ENCODE measurements at regions not wholly inside any gene's neighbourhood (a gene's known extent, or its start where the extent isn't known, plus 50 kb on each side); places are given as distances from the start of the nearest gene placed in this dataset.
"Not testable (repeated sequence)": the region's sequence is repeated elsewhere in the genome, so short reads cannot be mapped to it uniquely, and the experiment has no call there.

DNA sequence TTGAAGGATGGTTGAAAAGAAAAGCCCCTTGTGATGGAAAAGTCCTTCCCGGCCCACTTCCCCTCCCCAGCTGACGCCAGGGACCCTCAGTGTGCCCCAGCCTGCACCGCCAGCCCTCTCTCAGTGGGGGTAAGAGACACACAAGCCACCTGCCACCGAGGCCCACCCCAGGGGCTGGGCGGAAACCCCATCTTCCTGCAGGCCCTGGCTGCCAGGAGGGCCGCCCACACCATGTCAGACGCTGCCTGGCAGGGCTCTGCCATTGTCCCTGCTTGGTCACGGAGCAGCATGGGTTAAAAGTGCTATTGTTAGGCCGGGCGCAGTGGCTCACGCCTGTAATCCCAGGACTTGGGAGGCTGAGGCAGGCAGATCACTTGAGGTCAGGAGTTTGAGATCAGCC lies 142.0 kb upstream of the ZNF469 start:
- not testable (repeated sequence) for DNase-seq (ENCODE audit: extremely low read depth in 1 of 2, low read depth in 1 of 2)

DNA sequence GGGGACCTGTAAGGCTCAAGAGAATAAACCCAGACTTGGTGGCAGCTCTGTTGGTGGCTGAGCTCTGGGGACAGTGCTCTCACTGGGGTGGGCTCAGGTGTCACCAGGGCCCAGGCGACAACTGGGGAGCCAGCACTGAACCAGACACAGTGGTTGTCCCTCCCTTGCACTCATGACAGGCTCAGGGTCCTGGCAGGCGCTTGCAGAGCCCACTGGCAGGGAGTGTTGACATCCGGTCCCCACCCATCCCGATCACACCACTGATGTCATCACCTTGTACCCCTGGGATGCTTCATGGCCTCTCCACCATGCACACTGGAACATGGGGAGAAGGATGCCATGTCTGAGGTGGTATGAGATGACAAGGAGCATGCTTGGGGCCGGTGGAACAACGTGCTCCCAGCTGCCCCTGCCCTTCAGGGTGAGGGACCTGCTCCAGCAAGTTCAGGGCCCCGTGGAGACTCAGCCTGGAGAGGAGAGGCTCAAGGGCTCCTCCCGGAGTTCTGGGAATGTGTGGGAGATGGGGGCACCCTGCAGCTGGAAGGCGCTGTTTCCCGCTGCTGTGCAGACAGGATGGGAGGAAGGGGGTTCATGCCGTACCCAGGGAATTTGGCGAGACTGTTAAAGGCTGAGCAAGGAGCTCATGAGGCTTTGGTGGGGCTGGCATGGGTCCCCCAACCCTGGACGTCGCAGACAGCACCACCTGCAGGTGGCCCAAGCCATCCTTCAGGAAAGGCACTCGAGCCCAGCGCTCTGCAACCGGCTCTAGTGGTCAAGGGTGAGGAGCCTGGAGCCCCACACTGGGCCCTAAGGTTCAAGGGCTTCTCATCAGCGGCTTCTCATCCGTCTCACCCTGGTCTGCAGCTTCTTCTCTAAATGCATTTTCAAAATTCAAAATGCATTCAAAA lies 141.1 kb upstream of the ZNF469 start:
- DNase-seq (ENCODE audit: extremely low read depth in 1 of 2, low read depth in 1 of 2), result not testable (repeated sequence)

DNA sequence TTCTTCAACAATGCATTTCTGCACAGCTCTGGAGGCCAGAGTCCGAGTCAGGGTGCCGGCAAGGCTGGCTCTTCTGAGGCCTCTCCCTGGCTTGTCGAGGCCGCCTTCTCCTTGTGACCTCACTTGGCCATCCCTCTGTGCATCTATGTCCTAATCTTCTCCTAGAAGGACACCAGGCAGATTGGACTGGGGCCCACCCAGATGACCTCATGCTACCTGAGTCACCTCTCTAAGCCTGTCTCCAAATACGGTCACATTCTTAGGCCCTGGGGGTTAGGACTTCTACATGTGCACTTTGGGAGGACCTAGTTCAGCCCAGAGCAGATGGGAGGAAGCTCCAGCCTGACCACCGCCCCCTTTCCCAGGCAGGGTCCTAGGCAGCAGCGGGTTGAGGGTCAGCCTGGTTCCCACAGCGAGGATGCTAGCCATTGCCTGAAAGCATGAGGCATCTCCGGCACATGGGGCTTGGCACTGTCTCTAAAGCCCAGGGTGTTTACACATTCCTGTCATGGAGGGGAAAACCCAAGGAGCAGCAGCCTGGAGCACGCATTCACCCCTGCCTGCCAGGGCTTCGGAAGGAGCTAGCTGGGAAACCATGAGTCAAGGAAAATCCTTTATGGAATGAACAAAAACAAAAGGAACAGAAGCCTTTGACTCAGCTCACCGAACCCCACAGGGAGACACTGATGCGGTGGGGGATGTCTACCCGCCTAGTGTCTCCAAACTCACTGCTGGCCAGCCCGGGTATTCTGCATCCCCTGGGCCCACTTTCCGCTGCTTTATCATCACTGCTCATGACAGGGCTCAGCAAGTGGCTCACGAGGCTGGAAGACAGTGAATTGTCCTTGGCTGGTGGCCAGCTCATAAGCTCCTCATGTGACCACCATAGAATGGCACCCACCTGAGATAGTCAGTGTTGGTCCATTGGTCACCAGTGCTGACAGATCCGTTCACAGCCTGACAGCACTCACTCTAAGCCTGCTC lies 140.2 kb upstream of the ZNF469 start:
- not testable (repeated sequence) for DNase-seq (ENCODE audit: extremely low read depth in 1 of 2, low read depth in 1 of 2)

DNA sequence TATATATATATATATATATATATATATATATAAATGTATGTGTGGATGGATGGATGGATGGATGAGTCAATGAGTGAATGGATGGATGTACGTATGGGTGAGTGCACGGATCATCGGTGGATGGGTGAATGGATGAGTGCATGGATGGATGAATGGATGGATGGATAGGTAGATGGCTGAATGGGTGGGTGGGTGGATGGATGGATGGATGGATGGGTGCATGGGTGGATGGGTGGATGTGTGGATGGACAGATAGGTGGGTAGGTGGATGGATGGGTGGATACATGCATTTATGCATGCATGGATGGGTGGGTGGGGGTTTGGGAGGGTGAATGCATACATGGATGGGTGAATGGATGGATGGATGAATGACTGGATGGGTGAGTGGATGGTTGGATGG lies 138.8 kb upstream of the ZNF469 start:
- DNase-seq (ENCODE audit: extremely low read depth in 1 of 2, low read depth in 1 of 2), result not testable (repeated sequence)

DNA sequence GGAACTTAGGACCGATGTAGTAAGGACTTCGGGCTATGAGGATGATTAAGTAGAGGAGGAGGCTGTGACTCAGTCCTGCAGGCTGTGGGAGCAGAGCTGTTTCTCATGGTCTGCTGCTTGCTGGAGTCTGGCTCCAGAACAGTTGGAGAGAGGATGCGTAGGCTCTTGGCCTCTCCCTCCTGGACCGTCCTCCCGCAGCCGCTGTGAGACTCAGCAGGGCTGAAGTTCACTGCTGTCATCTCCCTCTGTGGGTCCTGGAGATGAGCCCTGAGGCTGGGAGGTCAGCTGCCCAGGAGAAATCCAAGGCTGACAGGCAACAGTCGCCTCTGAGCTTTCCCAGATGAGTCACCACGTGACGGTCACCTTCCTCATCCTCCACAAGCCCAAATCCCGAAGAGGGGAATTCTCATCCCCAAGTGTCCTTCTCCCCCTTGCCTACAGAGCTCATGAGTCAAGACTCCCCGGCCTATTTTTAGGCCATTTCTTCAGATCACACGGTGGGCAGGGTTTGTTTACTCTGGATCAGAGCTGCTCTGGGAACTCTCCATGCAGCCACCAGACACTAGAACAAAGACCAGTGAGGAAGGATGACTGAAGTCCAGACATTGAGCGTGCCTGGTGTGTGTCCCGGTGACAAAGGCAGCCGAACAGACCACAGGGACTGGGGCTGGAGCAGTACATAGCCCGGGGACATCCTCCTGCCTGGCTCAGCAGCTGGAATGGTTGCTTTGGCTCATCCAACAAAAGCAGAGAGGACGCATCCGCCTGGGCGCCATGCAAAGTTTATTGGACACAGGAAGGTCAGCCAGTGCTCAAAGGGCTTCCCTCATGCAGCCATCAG lies 137.3 kb upstream of the ZNF469 start:
- not testable (repeated sequence) for DNase-seq (ENCODE audit: extremely low read depth in 1 of 2, low read depth in 1 of 2)

DNA sequence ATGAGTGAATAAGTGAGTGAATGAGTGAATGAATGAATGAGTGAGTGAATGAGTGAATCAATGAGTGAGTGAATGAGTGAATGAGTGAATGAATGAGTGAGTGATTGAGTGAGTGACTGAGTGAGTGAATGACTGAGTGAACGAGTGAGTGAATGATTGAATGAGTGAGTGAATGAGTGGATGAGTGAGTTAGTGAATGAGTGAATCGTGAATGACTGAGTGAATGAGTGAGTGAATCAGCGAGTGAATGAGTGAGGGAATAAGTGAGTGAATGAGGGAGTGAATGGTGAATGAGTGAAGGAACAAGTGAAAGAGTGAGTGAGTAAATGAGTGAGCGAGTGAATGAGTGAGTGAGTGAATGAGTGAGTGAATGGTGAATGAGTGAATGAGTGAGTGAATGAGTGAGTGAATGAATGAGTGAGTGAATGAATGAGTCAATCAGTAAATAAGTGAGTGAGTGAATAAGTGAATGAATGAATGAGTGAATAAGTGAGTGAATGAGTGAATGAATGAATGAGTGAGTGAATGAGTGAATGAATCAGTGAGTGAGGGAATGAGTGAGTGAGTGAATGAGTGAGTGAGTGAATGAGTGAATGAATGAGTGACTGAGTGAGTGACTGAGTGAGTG lies 135.7 kb upstream of the ZNF469 start:
- not testable (repeated sequence) for DNase-seq (ENCODE audit: extremely low read depth in 1 of 2, low read depth in 1 of 2)

DNA sequence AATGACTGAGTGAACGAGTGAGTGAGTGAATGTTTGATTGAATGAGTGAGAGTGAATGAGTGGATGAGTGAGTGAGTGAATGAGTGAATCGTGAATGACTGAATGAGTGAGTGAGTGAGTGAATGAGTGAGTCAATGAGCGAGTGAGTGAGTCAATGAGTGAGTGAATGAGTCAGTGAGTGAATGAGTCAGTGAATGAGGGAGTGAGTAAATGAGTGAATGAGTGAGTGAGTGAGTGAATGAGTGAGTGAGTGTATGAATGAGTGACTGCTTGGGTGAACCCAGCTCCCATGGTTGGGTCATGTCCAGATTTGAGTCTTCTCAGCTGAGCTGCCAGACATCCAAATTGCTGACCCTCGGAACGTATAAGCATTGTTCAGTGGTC lies 135.2 kb upstream of the ZNF469 start:
- DNase-seq (ENCODE audit: extremely low read depth in 1 of 2, low read depth in 1 of 2), result not testable (repeated sequence)

DNA sequence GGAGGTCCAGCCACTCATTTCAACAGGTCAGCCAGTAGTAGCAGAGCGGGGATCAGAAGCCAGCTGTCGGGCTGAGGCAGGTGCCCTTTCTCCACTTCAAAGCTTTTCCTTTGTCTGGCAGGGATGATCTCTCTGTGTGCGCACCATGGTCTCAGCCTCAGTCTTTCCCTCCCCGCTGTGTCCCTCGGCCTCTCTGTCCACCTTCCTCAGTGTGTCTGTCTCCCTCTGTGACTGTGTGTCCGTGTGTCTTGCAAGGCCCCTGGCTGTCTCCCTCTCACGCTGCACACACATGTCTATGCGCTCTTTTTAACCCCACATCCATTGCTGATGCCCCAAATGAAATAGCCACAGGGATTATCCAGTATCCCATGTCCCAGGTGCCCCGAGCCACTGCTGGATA lies 134.0 kb upstream of the ZNF469 start:
- not testable (repeated sequence) for DNase-seq (ENCODE audit: extremely low read depth in 1 of 2, low read depth in 1 of 2)

DNA sequence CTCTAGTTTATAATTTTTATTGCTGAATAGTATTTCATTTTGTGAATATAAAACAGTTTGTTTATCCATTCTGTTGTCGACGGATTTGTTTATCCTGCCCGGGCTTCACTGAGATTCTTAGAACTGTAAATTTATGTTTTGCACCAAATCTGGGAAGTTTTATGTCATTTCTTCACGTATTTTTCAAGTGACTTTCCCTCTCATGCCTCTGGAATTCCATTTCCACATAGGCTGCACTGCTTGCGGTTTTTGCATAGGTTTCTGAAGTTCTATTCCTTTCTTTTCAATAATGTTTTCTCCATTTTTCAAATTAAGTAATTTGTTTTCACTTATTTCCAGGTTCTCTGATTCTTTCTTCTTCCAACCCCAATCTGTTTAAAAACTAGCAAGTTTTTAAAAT lies 132.4 kb upstream of the ZNF469 start:
- DNase-seq (ENCODE audit: extremely low read depth in 1 of 2, low read depth in 1 of 2), result not testable (repeated sequence)

DNA sequence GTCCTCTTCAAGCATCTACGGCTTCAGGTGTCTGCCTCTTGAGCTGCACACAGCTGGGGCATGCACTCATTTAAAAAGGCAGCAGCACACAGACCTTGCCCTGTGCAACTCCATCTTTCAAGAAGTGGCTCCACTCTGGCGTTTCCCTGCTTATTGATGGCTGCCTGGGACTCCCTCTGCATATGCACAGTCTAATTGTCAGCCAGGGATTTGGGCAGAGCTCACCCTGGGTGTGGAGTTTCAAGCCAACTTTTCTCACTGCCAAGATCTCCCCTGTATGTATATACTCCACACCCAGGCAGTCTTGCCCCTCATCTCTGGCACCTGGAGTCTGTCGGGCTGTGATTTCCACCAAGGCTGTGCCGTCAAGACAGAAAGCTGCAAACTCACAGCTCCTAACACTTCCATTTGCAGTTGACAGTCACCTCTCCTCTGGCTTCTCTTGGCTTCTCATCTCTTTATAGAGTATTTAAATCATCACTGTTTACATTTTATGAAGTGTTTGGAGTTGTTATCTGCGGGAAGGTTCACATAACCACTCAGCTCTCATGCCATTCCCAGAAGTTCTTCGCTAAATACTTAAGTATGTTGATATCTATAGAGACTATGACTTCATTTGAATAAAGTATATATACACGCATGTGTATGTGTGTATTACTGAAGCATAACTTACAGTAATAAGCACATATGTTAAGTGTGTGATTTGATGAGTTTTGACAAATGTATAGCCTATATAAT lies 130.5 kb upstream of the ZNF469 start:
- DNase-seq (ENCODE audit: extremely low read depth in 1 of 2, low read depth in 1 of 2), result not testable (repeated sequence)

DNA sequence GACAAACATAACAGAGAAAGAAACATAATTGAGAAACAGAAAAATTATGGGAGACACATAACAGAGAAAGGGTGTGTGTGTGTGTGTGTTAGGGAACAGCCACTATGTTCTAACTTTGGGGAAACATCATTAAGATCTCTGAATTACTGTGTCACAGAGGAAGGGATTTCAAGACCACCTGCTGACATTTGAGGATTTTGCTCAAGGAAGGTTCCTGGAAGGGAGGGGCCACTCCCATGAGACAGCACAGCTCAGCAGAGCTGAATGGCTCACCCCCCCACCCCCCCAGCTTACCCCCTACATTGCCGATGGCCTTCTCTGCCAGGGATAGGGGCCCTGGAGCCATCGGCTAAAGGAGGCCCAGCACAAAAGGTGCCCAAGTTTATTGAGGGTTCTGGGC lies 124.6 kb upstream of the ZNF469 start:
- DNase-seq (ENCODE audit: extremely low read depth in 1 of 2, low read depth in 1 of 2), result not testable (repeated sequence)

DNA sequence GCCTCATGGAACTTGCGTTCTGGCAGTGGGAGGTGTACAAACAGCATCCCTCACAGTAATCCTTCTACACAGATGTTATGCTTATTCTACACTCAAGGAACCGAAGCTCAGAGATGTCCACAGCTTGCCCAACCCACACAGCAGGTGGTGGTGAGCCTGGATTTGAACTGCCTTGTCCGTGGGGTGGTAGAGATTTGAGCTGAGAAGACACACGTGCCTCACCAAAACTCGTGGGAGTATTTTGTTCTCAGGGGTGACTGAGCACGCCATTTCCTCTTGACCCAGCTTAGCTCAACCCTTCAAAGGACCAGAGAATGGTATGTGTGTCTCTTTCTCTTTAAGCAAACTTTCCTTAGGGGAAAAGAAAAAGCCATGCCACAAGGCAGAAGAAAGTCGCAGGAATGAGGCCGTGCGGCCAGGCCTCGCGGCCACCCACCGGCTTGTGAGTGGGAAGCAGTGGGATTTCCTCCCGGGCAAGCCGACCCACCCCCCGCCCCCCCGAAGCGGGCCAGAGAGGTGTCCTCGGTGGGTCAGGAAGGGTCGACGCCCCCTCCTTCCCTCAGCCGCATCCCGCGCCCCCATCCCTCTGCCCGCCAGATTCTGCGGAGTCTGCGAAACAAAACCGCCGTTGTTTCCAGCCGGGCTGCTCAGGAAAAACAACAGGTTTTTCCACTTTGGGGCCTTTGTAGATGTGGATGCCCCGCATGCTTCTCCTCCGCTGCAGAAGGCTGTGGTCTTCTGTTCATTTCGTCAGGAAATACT lies 123.8 kb upstream of the ZNF469 start:
- not testable (repeated sequence) for DNase-seq (ENCODE audit: extremely low read depth in 1 of 2, low read depth in 1 of 2)

DNA sequence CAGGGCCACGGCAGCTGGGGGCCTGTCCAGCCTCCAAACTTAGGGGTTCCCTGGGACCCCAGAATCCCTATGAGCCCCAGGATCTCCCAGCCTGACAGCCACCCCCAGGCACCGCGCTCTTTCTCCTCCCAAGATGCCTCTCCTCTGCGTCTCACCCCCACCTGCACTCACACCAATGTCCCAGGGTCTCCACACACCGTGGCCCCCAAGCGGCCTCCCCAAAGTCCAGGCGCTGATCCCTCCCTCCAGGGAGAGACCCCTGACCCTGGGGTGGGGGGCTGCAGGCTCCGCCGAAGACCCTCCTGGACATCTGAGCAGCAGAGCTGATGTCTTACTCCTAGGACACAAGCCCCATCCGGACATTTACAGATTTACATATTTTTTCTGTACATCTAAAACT lies 123.2 kb upstream of the ZNF469 start:
- not testable (repeated sequence) for DNase-seq (ENCODE audit: extremely low read depth in 1 of 2, low read depth in 1 of 2)

DNA sequence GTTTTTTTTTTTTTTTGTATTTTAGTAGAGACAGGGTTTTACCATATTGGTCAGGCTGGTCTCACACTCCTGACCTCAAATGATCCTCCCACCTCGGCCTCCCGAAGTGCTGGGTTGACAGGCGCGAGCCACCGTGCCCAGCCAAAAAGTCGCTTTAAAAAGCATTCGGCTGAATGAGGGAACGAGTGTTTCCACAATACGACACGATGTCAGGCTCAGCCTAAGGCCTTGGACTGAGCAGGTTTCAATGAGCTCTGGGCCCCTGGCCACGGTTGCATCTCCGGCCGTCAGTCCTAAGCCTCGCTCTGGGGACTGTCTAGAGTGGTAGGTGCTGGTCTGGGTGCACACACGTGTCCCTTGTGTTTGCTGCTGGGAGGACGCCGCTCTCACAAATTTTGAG lies 122.6 kb upstream of the ZNF469 start:
- DNase-seq (ENCODE audit: extremely low read depth in 1 of 2, low read depth in 1 of 2), result not testable (repeated sequence)

DNA sequence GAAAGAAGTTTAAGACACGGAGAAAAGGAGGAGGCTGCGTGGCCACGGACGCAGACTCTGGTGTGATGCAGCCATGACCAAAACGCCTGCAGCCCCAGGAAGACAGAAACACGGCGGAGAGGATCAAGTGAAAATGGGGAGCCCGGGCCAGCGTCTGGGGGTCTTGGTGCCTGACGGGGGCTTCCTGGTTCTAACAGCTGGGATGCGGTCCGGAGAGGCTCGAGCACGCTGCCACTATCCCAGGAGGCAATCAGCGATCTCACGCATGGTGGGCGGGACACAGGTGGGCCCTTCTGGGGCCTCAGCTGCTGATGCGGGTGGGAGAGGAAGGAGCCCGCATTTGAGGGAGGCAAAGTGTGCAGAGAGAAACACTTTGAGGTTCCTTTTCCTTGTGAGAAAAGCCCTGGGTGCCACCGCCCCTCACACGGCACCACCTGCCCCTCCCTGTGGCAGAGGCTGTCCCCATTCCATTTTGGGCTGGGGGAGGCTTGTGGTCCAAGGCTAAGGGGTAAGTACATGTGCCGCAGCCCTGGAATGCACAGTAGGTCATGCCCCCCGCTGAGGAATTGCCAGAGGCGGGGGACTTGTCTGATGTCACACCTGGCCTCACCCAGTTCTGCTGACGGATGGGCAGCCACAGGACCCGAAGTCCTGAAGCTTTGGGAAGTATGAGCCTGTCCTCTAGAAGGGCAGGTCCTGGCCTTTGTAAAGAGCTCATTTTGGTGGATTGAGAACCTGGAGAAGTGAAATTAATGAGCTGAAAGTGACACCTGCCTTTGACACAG lies 121.7 kb upstream of the ZNF469 start:
- DNase-seq (ENCODE audit: extremely low read depth in 1 of 2, low read depth in 1 of 2), result not testable (repeated sequence)

DNA sequence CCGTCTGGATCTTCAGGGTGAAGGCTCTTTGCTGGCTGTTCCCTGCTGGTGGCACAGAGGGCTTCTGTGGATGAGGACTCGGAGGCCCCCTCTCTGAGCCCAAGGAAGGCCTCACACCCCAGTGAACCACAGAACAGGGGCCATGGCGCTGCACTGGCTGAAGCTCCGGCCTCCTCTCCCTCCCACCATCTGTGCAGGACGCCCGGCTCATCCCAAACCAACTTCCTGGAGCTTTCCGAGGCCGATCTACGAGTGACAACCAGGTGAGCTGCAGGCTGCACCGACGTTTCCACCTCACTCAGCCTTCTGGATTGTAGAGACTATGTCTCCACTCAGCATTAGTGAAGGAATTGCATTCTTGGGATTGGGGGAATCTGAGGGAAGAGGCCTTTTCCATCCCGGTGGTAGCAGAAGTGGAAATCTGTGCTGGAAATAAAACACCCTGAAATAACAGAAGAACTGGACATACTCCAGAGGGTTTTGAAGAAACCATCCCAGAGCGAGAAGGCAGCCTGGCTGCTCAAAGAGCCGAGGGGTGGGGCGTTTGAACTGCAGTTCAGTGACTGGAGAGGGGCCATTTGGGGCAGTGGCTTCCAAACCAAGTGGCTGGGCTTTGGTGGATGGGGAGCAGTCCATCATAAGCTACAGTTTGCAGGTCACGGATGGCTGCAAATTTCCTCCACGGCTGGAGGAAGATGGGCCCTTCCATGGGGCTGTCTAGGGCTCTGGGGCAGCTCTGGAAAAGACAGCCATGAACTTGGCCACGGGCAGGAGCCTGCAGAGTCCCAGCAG lies 120.7 kb upstream of the ZNF469 start:
- not testable (repeated sequence) for DNase-seq (ENCODE audit: extremely low read depth in 1 of 2, low read depth in 1 of 2)

Measured in stimulated activated CD8-positive, alpha-beta memory T cell treated with anti-CD3 and anti-CD28 coated beads, Interleukin-7, amount 100 ng/mL, for 48 hours (primary cell).